GM21515 (cell line): ENCODE measurements at regions not wholly inside any gene's neighbourhood (a gene's known extent, or its start where the extent isn't known, plus 50 kb on each side); places are given as distances from the start of the nearest gene placed in this dataset.
"Not testable (repeated sequence)": the region's sequence is repeated elsewhere in the genome, so short reads cannot be mapped to it uniquely, and the experiment has no call there.

Source experiments
- ATAC-seq: cut with Tn5 transposase; IDR thresholded peaks from one replicate; pipeline ENCODE4 v1.9.1; 2021; ENCODE audit not compliant: unreplicated experiment

- no peak for ATAC-seq
Observed at GRCh38 chr10:11668847-11669610, 57.6 kb upstream of the USP6NL start.

DNA sequence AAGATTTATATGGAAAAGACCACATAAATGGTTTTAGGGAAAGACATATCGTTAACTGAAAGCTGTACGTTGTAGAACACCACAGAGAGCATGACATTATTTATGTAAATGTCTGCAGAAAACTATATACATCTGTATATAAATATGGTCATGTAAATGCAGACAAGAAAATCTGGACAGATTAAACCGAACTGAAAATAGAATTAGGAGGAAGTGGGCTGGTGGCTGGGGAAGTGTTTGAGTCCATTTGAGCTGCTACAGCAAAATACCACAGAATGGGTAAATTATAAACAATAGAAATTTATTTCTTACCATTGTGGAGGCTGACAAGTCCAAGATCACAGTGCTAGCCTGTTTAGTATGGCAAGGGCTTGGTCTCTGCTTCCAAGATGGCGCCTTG is 56.3 kb upstream of the USP6NL start:
- ATAC-seq: no peak

GRCh38 chr10:11663763-11664555 is 52.5 kb upstream of the USP6NL start:
- ATAC-seq: peak; percentile 74

GRCh38 chr10:11663126-11663515 is 51.7 kb upstream of the USP6NL start:
- not testable (repeated sequence) for ATAC-seq

GRCh38 chr10:11661441-11661840 is 50.0 kb upstream of the USP6NL start:
- no peak for ATAC-seq
